ENCODE measurements at regions not wholly inside any gene's neighbourhood (a gene's known extent, or its start where the extent isn't known, plus 50 kb on each side); places are given as distances from the start of the nearest gene placed in this dataset.

DNA sequence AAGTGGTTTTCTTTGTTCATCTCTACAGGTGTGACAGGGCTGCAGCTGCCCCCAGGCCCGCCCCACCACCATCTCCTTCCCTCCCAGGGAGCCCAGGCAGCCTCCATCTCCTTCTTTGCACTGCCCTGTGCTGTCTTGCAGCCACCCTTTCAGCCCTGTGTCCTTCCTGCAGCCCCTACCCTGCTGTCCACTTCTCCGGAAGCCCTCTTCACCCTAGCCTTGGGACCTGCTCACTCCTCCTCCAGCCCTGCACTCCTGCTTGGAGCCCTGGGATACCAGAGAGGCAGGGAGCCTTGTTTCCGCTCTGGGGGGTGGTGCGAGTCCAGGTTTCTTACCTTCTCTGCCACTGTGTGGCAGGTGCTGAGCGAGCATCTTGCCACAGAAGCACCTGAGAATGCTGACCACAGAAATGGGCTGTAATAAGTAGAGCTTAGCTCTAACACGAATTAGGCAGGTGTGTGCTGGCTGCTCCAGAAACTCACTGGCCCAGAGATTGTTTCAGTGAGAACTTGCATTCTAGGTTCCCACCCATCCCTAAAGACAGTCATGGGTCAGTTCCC, 51.3 kb upstream of the GADD45G start:
- TF ChIP-seq, protein P1, sequence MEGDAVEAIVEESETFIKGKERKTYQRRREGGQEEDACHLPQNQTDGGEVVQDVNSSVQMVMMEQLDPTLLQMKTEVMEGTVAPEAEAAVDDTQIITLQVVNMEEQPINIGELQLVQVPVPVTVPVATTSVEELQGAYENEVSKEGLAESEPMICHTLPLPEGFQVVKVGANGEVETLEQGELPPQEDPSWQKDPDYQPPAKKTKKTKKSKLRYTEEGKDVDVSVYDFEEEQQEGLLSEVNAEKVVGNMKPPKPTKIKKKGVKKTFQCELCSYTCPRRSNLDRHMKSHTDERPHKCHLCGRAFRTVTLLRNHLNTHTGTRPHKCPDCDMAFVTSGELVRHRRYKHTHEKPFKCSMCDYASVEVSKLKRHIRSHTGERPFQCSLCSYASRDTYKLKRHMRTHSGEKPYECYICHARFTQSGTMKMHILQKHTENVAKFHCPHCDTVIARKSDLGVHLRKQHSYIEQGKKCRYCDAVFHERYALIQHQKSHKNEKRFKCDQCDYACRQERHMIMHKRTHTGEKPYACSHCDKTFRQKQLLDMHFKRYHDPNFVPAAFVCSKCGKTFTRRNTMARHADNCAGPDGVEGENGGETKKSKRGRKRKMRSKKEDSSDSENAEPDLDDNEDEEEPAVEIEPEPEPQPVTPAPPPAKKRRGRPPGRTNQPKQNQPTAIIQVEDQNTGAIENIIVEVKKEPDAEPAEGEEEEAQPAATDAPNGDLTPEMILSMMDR (IDR thresholded peaks at IDR 0.05) = no peak
- no peak for TF ChIP-seq POLR2A (IDR thresholded peaks at IDR 0.05)
